ENCODE measurements at regions not wholly inside any gene's neighbourhood (a gene's known extent, or its start where the extent isn't known, plus 50 kb on each side); places are given as distances from the start of the nearest gene placed in this dataset.

- H3K27me3 ChIP-seq (ENCODE audit: control insufficient read depth, insufficient read depth, low read length, poor library complexity, severe bottlenecking): no peaks in the 10 kb centered on the region
- H3K4me3 ChIP-seq (ENCODE audit: insufficient read depth, low read depth, low read length): no peak overlapping the region
- no peaks in the 10 kb centered on the region for H3K4me1 ChIP-seq (ENCODE audit: control insufficient read depth, insufficient read depth, low read length)
- H3K27ac ChIP-seq (ENCODE audit: insufficient read depth, low read depth, low read length, poor library complexity, severe bottlenecking): no peak overlapping the region
- no peaks in the 10 kb centered on the region for H3K9me3 ChIP-seq (ENCODE audit: control insufficient read depth, low read length)
- 90% methylated on average over 1 of the region's 1 CpG; no CpG with 5 or more reads in 1 of the 2 experiments for WGBS, 2 experiments
- no peaks in the 10 kb centered on the region for H3K36me3 ChIP-seq (ENCODE audit: control insufficient read depth, insufficient read depth, low read length)
Observed at GRCh38 chr6:91464201-91464600, 877.3 kb upstream of the MAP3K7 start.

GRCh38 chr6:91462241-91462640 is 875.4 kb upstream of the MAP3K7 start:
- Histone ChIP-seq H3K9me3 (ENCODE audit: control insufficient read depth, low read length) (no peaks in the 10 kb centered on the region), H3K27ac (ENCODE audit: insufficient read depth, low read depth, low read length, poor library complexity, severe bottlenecking) (no peak overlapping the region)

GRCh38 chr6:91453224-91453878 is 866.5 kb upstream of the MAP3K7 start:
- H3K4me1 ChIP-seq (ENCODE audit: control insufficient read depth, insufficient read depth, low read length): no peaks in the 10 kb centered on the region
- H3K9me3 ChIP-seq (ENCODE audit: control insufficient read depth, low read length): no peaks in the 10 kb centered on the region
- no peaks in the 10 kb centered on the region for H3K27me3 ChIP-seq (ENCODE audit: control insufficient read depth, insufficient read depth, low read length, poor library complexity, severe bottlenecking)
- H3K36me3 ChIP-seq (ENCODE audit: control insufficient read depth, insufficient read depth, low read length): no peaks in the 10 kb centered on the region
- no peak overlapping the region for H3K4me3 ChIP-seq (ENCODE audit: insufficient read depth, low read depth, low read length)
- H3K27ac ChIP-seq (ENCODE audit: insufficient read depth, low read depth, low read length, poor library complexity, severe bottlenecking): no peak overlapping the region
- WGBS, 2 experiments: 85 to 87% methylated on average over 2 of the region's 2 CpGs

More at GRCh38 chr6:91462241-91462640, 875.4 kb upstream of the MAP3K7 start:
- no peaks in the 10 kb centered on the region for H3K36me3 ChIP-seq (ENCODE audit: control insufficient read depth, insufficient read depth, low read length)
- no peaks in the 10 kb centered on the region for H3K27me3 ChIP-seq (ENCODE audit: control insufficient read depth, insufficient read depth, low read length, poor library complexity, severe bottlenecking)
- H3K4me3 ChIP-seq (ENCODE audit: insufficient read depth, low read depth, low read length): no peak overlapping the region
- H3K4me1 ChIP-seq (ENCODE audit: control insufficient read depth, insufficient read depth, low read length): no peaks in the 10 kb centered on the region
- WGBS, 2 experiments: 81% methylated on average over 2 of the region's 2 CpGs; no CpG with 5 or more reads in 1 of the 2 experiments

GRCh38 chr6:91449539-91449938 is 862.7 kb upstream of the MAP3K7 start:
- Histone ChIP-seq H3K36me3 (ENCODE audit: control insufficient read depth, insufficient read depth, low read length) (no peaks in the 10 kb centered on the region), H3K9me3 (ENCODE audit: control insufficient read depth, low read length) (no peaks in the 10 kb centered on the region), H3K4me3 (ENCODE audit: insufficient read depth, low read depth, low read length) (no peak overlapping the region), H3K27ac (ENCODE audit: insufficient read depth, low read depth, low read length, poor library complexity, severe bottlenecking) (no peak overlapping the region), H3K4me1 (ENCODE audit: control insufficient read depth, insufficient read depth, low read length) (no peaks in the 10 kb centered on the region), H3K27me3 (ENCODE audit: control insufficient read depth, insufficient read depth, low read length, poor library complexity, severe bottlenecking) (no peaks in the 10 kb centered on the region)
- WGBS, 2 experiments: 93 to 98% methylated on average over 3 to 4 of the region's 4 CpGs

GRCh38 chr6:91447530-91448254 is 860.8 kb upstream of the MAP3K7 start:
- Histone ChIP-seq H3K27ac (ENCODE audit: insufficient read depth, low read depth, low read length, poor library complexity, severe bottlenecking) (no peak overlapping the region), H3K4me1 (ENCODE audit: control insufficient read depth, insufficient read depth, low read length) (no peaks in the 10 kb centered on the region), H3K27me3 (ENCODE audit: control insufficient read depth, insufficient read depth, low read length, poor library complexity, severe bottlenecking) (no peaks in the 10 kb centered on the region), H3K36me3 (ENCODE audit: control insufficient read depth, insufficient read depth, low read length) (no peaks in the 10 kb centered on the region), H3K4me3 (ENCODE audit: insufficient read depth, low read depth, low read length) (no peak overlapping the region), H3K9me3 (ENCODE audit: control insufficient read depth, low read length) (no peaks in the 10 kb centered on the region)
- 96 to 97% methylated on average over 2 to 3 of the region's 3 CpGs for WGBS, 2 experiments

GRCh38 chr6:91447081-91447480 is 860.2 kb upstream of the MAP3K7 start:
- Histone ChIP-seq H3K9me3 (ENCODE audit: control insufficient read depth, low read length) (no peaks in the 10 kb centered on the region), H3K36me3 (ENCODE audit: control insufficient read depth, insufficient read depth, low read length) (no peaks in the 10 kb centered on the region), H3K27me3 (ENCODE audit: control insufficient read depth, insufficient read depth, low read length, poor library complexity, severe bottlenecking) (no peaks in the 10 kb centered on the region), H3K27ac (ENCODE audit: insufficient read depth, low read depth, low read length, poor library complexity, severe bottlenecking) (no peak overlapping the region), H3K4me3 (ENCODE audit: insufficient read depth, low read depth, low read length) (no peak overlapping the region), H3K4me1 (ENCODE audit: control insufficient read depth, insufficient read depth, low read length) (no peaks in the 10 kb centered on the region)
- whole genome bisulfite sequencing, 2 experiments: 64 to 93% methylated on average over 1 to 2 of the region's 2 CpGs

GRCh38 chr6:91443405-91443804 is 856.5 kb upstream of the MAP3K7 start:
- Histone ChIP-seq H3K4me3 (ENCODE audit: insufficient read depth, low read depth, low read length) (no peak overlapping the region), H3K4me1 (ENCODE audit: control insufficient read depth, insufficient read depth, low read length) (peaks cover 5% of the 10 kb centered on the region), H3K36me3 (ENCODE audit: control insufficient read depth, insufficient read depth, low read length) (no peaks in the 10 kb centered on the region), H3K27me3 (ENCODE audit: control insufficient read depth, insufficient read depth, low read length, poor library complexity, severe bottlenecking) (no peaks in the 10 kb centered on the region), H3K9me3 (ENCODE audit: control insufficient read depth, low read length) (no peaks in the 10 kb centered on the region), H3K27ac (ENCODE audit: insufficient read depth, low read depth, low read length, poor library complexity, severe bottlenecking) (no peak overlapping the region)
- no CpG with 5 or more reads among the region's 1 CpG for WGBS, 2 experiments

- Histone ChIP-seq H3K36me3 (ENCODE audit: control insufficient read depth, insufficient read depth, low read length) (no peaks in the 10 kb centered on the region), H3K27ac (ENCODE audit: insufficient read depth, low read depth, low read length, poor library complexity, severe bottlenecking) (no peak overlapping the region), H3K4me1 (ENCODE audit: control insufficient read depth, insufficient read depth, low read length) (peaks cover 15% of the 10 kb centered on the region), H3K9me3 (ENCODE audit: control insufficient read depth, low read length) (no peaks in the 10 kb centered on the region), H3K27me3 (ENCODE audit: control insufficient read depth, insufficient read depth, low read length, poor library complexity, severe bottlenecking) (no peaks in the 10 kb centered on the region), H3K4me3 (ENCODE audit: insufficient read depth, low read depth, low read length) (no peak overlapping the region)
- WGBS, 2 experiments: 94 to 99% methylated on average over 2 of the region's 2 CpGs
Observed at GRCh38 chr6:91442342-91442741, 855.5 kb upstream of the MAP3K7 start.

- WGBS, 2 experiments: 77 to 84% methylated on average over 1 to 2 of the region's 2 CpGs
Observed at GRCh38 chr6:91438570-91438969, 851.7 kb upstream of the MAP3K7 start.

GRCh38 chr6:91437315-91437729 is 850.5 kb upstream of the MAP3K7 start:
- no peaks in the 10 kb centered on the region for H3K36me3 ChIP-seq (ENCODE audit: control insufficient read depth, insufficient read depth, low read length)
- H3K9me3 ChIP-seq (ENCODE audit: control insufficient read depth, low read length): no peaks in the 10 kb centered on the region
- H3K27ac ChIP-seq (ENCODE audit: insufficient read depth, low read depth, low read length, poor library complexity, severe bottlenecking): peak overlapping the region; percentile 40
- peaks cover 19% of the 10 kb centered on the region for H3K4me1 ChIP-seq (ENCODE audit: control insufficient read depth, insufficient read depth, low read length)
- WGBS, 2 experiments: 0 to 7% methylated on average over 2 of the region's 2 CpGs
- H3K4me3 ChIP-seq (ENCODE audit: insufficient read depth, low read depth, low read length): no peak overlapping the region
- H3K27me3 ChIP-seq (ENCODE audit: control insufficient read depth, insufficient read depth, low read length, poor library complexity, severe bottlenecking): no peaks in the 10 kb centered on the region

More at GRCh38 chr6:91438570-91438969, 851.7 kb upstream of the MAP3K7 start:
- Histone ChIP-seq H3K4me3 (ENCODE audit: insufficient read depth, low read depth, low read length) (no peak overlapping the region), H3K27ac (ENCODE audit: insufficient read depth, low read depth, low read length, poor library complexity, severe bottlenecking) (no peak overlapping the region), H3K4me1 (ENCODE audit: control insufficient read depth, insufficient read depth, low read length) (peaks cover 19% of the 10 kb centered on the region), H3K36me3 (ENCODE audit: control insufficient read depth, insufficient read depth, low read length) (no peaks in the 10 kb centered on the region), H3K27me3 (ENCODE audit: control insufficient read depth, insufficient read depth, low read length, poor library complexity, severe bottlenecking) (no peaks in the 10 kb centered on the region), H3K9me3 (ENCODE audit: control insufficient read depth, low read length) (no peaks in the 10 kb centered on the region)

Measured in ectodermal cell (in vitro differentiated cells).